ENCODE measurements at regions not wholly inside any gene's neighbourhood (a gene's known extent, or its start where the extent isn't known, plus 50 kb on each side); places are given as distances from the start of the nearest gene placed in this dataset.

- Histone ChIP-seq H3K4me3 (replicated peaks in 1 of 3; ENCODE audit: insufficient read depth in 1 of 3, low read depth in 1 of 3, low read length in 3 of 3) (no peak overlapping the region), H3K36me3 (ENCODE audit: control insufficient read depth in 2 of 2, extremely low read depth in 1 of 2, insufficient read depth in 2 of 2, low read length in 2 of 2) (no peaks in the 10 kb centered on the region), H3K79me2 (ENCODE audit: control insufficient read depth, insufficient read depth, low read length) (no peaks in the 10 kb centered on the region), H4K20me1 (replicated peaks; ENCODE audit: control insufficient read depth, extremely low read depth, insufficient read depth, low read length) (no peaks in the 10 kb centered on the region), H3K4me2 (ENCODE audit: insufficient read depth, low read length) (no peak overlapping the region), H3K4me1 (ENCODE audit: control insufficient read depth, extremely low read depth, insufficient read depth, low read length) (no peaks in the 10 kb centered on the region), H3K27me3 (ENCODE audit: control insufficient read depth in 2 of 2, insufficient read depth in 2 of 2, low read length in 2 of 2) (no peaks in the 10 kb centered on the region), H2AFZ (ENCODE audit: low read depth, low read length) (no peak overlapping the region), H3K9me3 (replicated peaks; ENCODE audit: control insufficient read depth, insufficient read depth, low read length) (peaks cover 1% of the 10 kb centered on the region), H3K27ac (ENCODE audit: insufficient read depth, low read depth, low read length) (no peak overlapping the region), H3K9ac (replicated peaks; ENCODE audit: extremely low read depth, insufficient read depth, low read length) (no peak overlapping the region), H3K9me1 (replicated peaks; ENCODE audit: control insufficient read depth, extremely low read depth, insufficient read depth, low read length) (no peaks in the 10 kb centered on the region)
- peak; percentile 4 for DNase-seq (ENCODE audit: low read depth, low spot score)
- no TSS peak for BruUV-seq (replicated peaks)
- POLR2A ChIA-PET, result no interaction called here
- dilution Hi-C loops (cut with MboI; ENCODE audit: extremely low pct_ligation_motif_present, low sequenced_read_pairs) (no loop called here), intact Hi-C loops (cut with micrococcal nuclease) (loop anchor here (5.0 kb wide), 1 partner anchor 82 kb away; no protein-coding TSS in a partner anchor)
- CTCF ChIA-PET, result interaction anchor here (0.7 to 0.9 kb wide), 2 partner anchors 39 to 183 kb away, joined by 3 read pairs; no protein-coding TSS in a partner anchor
- TF ChIP-seq CTCF (IDR thresholded peaks at IDR 0.05; ENCODE audit: extremely low read depth in 1 of 2, insufficient read depth in 1 of 2, low read depth in 1 of 2, low read length in 2 of 2) (no peak), POLR2AphosphoS5 (IDR thresholded peaks at IDR 0.05; ENCODE audit: insufficient read depth, low read depth, low read length) (no peak), GATA2 (IDR thresholded peaks at IDR 0.05; ENCODE audit: insufficient read depth, insufficient read length, low read depth, low read length) (no peak), EZH2 (IDR thresholded peaks at IDR 0.05; ENCODE audit: borderline replicate concordance, low read depth, low read length, severe bottlenecking) (no peak), MAX (IDR thresholded peaks at IDR 0.05; ENCODE audit: insufficient read depth, insufficient read length) (no peak), JUN (IDR thresholded peaks at IDR 0.05; ENCODE audit: borderline replicate concordance, insufficient read depth, insufficient read length, low read depth) (no peak), MYC (IDR thresholded peaks at IDR 0.05; ENCODE audit: low read depth, low read length) (no peak), FOS (IDR thresholded peaks at IDR 0.05; ENCODE audit: borderline replicate concordance, insufficient read depth, low read length) (no peak), POLR2A (IDR thresholded peaks at IDR 0.05; ENCODE audit: low read depth, low read length) (no peak)
- no peak for FAIRE-seq
Measured at GRCh38 chr6:9583753-9584352, 831.0 kb downstream of the TFAP2A start.
